Putamen (tissue), 1 donor: ENCODE measurements at regions not wholly inside any gene's neighbourhood (a gene's known extent, or its start where the extent isn't known, plus 50 kb on each side); places are given as distances from the start of the nearest gene placed in this dataset.
"Not testable (repeated sequence)": the region's sequence is repeated elsewhere in the genome, so short reads cannot be mapped to it uniquely, and the experiment has no call there.

Experiments
- DNase-seq: peaks from one replicate; pipeline ENCODE4 v3.0.0-alpha.2; 2016; ENCODE audit warnings: low spot score

DNA sequence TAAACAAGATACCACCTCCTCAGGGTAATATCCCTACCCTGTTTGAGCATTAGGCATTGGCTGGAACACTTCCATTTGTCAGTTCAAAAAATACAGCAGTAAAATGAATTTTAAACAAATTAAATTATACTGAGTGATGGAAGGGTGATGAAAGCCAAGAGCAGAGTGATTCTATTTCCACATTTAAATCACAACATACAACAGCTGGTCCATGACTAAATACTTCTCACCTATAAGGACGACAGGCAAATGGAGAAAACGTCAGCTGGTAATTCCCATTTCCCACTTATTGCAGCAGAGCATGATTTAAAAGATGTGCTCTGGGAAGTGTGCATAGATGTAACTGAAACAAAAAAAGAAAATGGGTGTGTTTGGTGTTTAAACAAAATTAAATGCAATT is 543.6 kb upstream of the DAB2 start:
- DNase-seq, result no peak

DNA sequence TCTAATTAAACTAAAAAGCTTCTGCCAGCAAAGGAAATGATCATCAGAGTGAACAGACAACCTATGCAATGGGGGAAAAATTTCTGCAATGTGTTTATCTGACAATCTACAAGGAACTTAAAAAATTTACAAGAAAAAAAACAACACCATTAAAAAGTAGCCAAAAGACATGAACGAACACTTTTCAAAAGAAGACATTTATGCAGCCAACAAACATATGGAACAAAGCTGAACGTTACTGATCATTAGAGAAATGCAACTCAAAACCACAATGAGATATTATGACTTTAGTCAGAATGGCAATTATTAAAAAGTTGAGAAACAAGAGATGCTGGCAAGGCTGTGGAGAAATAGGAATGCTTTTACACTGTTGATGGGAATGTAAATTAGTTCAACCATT is 530.4 kb upstream of the DAB2 start:
- DNase-seq, result no peak

DNA sequence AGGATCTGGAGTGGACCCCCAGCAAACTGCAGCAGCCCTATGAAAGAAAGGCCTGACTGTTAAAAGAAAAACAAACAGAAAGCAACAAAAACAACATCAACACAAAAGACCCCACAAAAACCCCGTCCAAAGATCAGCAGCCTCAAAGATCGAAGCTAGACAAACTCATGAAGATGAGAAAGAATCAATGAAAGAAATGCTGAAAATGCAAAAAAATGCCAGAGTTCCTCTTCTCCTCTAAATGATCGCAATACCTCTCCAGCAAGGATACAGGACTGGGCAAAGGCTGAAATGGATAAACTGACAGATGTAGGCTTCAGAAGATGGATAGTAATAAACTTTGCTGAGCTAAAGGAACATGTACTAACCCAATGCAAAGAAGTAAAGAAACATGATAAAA is 526.3 kb upstream of the DAB2 start:
- no peak for DNase-seq

DNA sequence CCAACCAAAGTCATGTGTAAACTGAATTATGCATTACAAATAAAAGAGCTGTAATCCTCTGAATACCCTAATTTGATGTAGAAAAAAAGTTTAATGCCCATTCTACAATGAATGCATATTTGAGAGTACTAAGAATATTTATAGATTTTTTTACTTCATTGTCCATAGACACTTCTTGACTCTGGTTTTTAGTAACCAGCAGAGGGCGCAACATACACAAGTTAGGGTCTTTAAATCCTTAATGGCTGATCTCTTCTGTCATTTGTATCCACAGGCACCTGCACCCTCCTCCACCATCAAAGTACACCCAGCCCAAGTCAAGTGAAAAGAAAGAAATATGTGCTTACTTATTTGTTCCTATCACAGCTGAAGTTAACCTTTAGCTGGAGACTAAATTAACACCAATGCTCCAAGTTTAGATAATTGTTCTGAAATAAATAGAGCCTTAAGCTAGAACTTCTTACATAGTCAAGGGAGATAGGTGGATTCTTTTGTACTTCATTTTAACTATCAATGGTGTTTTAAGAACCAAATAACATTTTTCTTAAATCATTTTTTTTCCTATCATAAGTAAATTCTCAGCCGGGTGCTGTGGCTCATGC is 524.2 kb upstream of the DAB2 start:
- peak; percentile 43 for DNase-seq

DNA sequence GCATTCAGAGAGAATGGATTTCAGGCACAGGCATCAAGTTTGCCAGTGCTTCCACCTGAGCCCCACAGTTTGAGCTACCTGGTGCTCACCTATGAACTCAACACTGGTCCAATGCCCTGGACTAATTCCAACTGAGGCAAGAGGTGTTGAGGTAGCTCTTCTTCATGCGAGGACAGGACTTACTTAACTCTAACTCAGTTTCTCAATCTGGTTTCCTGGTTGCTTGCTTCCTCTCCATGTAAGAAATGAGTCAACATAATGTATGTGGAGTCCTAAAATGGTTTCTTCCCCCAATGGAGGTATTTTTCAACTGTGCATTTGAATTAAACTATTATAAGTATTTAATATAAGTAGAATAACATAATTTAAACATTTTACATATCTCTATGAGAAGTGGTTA is 523.6 kb upstream of the DAB2 start:
- no peak for DNase-seq

DNA sequence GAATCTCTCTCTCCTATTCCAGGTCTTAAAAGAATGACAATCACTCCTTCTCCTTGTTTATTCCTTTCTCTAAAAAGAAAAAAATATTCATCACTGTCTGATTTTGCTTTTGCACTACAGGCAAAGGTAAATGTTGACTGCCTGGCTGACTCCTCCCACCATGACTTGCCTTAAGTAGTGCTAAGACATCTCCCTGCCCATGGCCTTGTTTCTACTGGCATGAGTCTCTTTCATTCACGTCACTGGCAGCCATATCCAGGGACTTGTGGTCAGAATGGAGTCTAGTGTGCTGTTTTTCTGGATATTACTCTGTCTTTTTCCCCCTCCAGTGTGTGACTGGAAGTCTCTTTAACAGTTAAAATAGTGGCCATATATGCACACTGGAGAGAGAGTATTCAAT is 522.9 kb upstream of the DAB2 start:
- no peak for DNase-seq

DNA sequence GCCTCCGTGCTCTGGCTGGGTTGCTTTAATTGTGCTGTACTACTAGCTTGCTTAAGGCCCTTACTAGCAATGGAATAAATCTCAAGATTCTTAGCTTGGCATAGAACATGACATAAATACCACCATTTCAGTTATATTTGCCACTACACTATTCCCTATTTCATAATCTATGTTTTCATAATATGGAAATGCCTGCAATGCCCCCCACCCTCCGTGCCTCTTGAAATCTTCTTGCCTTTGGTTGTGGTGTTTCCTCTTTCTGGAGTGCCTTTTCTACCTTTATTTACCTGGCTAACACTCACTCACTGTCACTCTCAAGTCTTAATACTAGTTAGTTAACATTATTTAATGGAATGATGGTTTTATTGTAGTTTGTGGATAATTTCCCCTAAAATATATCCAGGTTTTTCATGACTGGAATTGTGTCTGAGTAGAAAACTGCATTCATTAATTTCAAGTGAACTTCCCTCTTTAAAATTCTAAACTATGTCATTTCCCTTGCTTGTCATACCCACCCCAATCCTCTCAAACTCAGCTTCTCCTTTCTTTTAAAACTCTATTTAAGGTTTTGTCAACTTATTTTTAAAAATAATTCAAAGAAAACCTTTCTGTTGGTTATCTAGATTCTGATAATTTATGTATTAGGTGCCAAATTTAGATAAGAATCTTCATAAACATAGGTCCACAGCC is 521.7 kb upstream of the DAB2 start:
- DNase-seq, result no peak

DNA sequence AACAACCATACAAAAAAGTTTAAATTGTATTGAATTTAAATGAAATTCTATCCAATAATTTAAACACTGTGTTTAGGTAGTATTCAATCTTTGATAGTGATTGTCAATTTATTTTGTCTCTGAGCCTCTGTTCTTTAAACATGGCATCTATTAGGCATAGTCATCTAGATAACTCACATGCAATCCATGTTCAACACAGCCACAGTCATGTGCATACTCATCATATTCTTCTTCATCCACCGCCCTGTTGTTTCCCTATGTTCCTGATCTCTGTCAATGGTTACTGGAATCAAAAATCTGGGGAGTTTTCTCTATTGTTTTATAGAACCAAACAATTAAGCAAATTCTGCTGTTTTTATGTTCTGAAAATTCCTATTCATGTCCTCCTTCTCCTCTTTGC is 521.1 kb upstream of the DAB2 start:
- DNase-seq, result no peak

DNA sequence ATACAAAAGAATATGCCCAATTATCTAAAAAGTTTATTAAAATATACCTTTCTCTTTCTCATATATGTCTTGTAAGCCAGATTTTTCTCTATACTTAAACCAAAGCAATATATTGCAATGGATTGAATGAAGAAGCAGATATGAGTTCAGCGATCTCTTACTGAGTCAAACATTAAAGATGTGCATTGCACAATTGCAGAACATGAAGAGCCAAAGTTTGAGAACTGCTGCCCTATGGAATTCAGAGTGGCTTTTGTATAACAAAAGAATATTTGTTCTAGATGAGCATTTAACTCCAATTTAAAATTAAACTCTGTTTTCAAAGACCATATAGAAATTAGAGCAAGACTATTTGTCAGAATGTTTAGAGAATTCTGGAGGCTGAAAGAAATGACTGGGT is 519.0 kb upstream of the DAB2 start:
- no peak for DNase-seq

DNA sequence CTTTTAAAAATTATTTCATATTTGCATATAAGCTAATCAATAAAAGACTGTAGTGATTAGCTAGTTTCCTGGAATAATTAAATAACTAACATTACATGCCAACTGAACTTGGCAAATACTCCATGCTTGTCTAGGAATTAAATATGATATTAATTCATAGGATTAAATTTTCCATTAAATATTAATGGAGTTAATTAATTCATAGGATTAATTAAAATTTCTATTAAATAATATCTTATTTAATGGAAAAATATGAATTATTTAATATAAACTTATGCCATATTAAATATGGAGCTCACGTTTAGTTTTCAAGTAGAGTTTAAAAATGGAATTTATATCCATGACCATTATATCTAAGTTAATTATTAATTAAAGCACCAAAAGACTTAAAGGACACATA is 517.8 kb upstream of the DAB2 start:
- DNase-seq, result no peak

DNA sequence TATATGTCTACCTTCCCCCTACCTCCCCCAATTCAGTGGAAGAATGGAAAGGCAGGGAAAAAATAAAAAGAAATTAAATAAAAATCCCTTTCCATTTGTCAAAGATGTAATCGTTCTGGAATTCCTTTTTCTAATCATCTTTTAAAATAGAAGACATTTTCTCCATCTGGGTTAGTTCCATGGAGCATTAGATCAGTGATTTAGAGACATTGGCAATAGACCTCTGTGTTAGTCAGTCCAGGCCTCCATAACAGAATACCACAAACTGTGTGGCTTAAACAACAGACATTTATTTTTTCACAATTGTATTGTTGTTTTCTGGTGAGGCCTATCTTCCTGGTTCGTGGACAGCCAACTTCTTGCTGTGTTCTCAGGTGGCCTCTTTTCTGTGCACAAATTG is 516.6 kb upstream of the DAB2 start:
- no peak for DNase-seq

DNA sequence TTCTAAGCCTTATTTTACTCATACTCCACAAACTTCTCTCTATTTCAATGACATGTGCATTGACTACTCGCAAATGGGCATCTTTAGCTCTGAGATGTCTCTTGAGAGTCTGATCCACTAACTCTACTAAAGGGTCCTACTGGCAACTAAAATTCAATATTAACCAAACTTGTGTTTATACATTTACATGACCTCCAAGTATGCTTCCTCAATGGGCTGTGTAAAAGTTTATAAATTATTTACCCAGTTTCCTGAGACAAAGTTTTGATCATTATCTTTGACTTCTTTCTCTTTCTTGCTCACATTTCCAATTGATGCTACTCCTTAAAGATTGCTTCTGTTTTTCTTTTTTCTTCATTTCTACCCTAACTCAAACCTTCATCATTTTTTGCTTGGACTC is 510.1 kb upstream of the DAB2 start:
- no peak for DNase-seq

DNA sequence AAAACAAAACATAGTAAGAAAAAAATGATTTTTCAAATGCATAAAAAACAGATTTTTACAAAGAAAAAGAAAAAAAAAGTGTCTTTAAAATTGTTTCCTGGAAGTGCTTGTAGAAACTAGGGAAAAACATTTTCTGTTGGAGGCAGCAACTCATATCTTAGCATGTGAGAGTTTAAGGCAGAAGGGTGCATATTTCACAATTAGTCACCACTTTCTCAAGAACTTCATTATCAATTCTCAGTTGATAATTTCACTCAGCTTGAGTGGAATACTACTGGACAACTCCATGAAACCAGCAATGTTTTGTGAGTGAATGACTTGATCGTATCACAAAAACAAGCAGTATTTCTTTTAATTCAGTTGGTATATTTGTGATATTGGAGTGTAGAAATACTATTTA is 508.3 kb upstream of the DAB2 start:
- no peak for DNase-seq

DNA sequence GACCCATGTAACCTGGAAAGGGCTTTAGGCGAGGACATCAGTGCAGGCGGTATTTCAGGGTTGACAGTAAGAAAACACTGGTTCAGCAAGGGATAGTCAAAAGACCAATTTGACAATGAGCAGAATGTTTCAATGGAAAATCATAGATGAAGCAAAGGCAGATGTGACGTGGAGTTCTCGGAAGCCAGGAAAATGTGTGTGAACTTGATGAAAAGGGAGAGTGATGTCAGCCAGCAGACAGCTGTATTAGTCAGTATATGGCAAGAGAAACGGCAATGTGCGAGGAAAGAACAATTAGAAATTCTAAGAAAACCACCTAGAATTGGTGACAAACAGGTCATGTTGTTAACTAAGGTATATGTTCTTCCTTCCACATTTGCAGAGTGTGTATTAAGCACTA is 503.9 kb upstream of the DAB2 start:
- no peak for DNase-seq

DNA sequence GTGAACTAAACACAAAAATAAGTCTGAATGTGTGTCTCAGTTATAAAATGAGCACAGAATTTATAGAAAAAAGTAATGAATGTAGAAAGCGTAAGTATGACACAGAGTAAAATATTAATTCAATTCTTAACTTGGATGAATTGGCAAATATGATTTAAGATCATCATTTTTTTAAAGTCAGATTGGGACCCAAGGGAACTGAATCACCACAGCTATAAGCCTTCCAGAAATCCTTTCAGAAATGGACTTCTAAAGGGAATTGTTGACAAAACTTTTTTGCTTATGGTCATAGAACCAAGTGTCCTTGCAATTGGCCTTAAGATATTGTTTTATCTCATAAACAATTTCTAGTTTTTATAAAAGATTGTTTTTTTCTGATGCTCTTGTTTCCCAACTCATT is 495.1 kb upstream of the DAB2 start:
- no peak for DNase-seq

DNA sequence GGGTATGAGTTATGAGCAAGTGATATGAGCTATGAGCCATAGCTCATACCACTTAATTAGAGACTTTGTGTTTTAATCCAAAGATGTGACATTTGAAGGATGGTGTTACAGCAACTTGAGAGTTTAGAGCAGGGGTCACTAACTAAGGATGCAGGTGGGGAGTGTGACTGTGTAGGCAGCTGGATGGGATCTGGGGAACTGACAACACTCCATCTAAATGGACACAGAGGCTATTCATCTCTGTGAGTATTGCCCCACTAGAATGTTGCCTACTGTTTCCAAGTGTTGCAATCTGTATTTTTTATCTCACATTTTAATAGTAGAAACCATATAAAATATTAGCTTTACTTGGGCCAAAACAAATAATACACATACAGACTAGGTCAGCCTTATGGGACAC is 488.1 kb upstream of the DAB2 start:
- no peak for DNase-seq

DNA sequence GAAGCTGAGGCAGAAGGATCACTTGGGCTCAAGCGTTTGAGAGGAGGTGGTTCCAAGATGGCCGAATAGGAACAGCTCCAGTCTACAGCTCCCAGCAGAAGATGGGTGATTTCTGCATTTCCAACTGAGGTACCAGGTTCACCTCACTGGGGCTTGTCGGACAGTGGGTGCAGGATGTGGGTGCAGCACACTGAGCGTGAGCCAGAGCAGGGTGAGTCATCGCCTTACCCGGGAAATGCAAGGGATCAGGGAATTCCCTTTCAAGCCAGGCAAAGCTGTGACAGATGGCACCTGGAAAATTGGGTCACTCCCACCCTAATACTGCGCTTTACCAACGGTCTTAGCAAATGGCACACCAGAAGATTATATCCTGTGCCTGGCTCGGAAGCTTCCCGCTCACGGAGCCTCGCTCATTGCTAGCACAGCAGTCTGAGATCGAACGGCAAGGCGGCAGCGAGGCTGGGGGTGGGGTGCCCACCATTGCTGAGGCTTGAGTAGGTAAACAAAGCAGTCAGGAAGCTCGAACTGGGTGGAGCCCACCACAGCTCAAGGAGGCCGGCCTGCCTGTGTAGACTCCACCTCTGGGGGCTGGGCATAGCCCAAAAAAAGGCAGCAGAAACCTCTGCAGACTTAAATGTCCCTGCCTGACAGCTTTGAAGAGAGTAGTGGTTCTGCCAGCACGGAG is 482.6 kb upstream of the DAB2 start:
- DNase-seq, result not testable (repeated sequence)

DNA sequence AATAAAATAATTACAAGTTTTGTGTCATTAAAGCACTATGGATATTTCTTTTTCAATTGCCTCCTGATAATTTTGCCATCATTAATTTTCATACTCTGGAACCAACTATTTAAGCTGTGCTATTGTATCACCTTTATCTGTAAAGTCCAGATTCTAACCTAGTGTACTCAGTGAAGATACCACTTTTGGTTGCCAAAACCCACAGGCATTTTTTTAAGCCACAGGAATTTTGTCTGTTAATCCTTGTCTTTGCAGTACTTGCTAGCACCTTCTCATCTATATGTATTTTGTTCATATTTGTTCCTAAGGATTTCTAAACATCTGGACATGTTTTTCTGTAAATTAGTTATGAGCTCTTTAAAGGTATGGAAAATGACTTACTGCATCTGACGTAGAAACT is 481.4 kb upstream of the DAB2 start:
- DNase-seq, result no peak

DNA sequence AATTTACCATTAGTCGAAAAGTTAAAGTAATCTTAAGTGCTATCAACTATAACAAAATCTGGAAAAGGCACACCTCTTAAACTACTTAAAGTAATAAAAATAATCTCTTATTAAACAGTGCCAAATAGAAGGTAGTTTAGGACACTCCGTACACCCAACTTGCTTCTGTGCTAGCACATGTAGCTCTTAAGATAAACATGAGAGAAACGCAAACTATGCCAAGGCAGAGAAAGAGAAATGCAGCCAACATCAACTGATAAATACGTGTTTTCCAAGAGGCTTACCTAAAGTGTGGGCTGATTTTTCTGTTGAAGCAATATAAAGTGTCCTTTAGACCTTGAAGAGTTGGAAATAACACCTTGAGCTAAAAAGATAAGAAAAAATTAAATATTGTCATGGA is 480.6 kb upstream of the DAB2 start:
- no peak for DNase-seq

DNA sequence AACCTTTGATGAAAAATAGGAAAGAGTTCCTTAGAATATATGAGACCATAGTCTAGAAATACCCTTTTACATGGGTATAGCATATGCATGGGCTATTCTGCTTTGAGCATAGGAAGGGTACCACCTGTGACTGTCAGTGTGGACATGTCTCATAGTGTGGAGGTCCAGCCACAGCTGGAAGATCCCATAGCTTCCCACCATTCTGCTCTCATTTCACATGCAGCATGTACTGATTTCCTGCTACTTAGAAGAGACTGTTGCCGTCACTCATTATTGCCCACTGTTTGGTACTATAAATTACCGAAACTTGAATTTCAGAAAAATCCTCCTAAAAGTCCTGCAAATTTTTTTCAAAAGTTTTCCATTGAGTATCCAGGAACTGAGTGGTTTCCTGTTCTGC is 477.8 kb upstream of the DAB2 start:
- no peak for DNase-seq

DNA sequence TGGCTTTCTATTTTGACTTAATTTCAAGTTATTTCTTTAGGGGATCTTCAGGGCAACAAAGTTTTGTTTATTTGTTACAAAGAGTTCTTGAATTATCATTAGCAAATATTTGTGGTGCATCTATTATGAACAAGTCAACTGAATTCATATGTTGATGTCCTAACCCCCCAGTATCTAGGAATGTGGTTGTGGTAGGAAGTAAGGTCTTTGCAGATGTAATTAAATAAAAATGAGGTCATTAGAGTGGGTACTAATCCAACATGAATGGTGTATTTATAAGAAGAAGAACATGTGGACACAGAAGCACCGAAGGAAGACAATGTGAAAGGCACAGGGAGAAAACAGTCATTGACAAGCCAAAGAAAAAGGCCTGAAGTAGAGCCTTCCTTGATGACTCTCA is 474.0 kb upstream of the DAB2 start:
- DNase-seq, result no peak

DNA sequence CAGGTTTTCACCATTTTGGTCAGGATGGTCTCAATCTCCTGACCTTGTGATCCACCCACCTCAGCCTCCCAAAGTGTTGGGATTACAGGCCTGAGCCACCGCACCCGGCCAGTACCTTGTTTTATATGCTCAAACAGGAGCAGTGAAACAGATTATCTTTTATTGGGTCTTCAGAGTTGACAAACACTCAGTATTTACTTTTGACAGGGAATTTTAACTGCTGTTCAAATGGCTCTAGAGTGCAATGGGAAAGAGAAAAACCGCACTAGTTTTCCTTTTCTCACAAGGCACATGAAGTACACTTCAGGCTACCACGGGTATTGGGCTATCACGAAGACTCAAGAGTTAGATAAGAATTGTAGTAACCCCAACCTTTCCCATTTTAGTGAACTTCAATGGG is 471.9 kb upstream of the DAB2 start:
- no peak for DNase-seq

DNA sequence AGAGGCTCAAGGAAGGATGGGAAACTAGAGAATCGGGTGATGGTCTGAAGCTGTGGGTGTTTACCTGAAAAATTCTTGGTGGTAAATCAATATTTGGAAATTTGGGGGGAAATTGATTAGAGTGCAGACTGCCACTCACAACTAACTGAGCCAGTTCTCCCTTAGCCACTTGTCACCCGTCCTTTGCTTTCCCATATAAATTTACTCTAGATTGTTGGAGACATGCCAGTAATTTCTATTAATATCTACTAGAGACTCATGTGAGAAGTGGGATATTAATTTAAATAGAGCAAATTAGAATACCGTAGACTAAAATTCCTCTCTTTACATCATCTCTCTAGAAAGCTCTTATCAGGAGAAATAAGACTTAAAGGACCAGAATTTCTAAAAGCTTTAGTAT is 471.3 kb upstream of the DAB2 start:
- no peak for DNase-seq

DNA sequence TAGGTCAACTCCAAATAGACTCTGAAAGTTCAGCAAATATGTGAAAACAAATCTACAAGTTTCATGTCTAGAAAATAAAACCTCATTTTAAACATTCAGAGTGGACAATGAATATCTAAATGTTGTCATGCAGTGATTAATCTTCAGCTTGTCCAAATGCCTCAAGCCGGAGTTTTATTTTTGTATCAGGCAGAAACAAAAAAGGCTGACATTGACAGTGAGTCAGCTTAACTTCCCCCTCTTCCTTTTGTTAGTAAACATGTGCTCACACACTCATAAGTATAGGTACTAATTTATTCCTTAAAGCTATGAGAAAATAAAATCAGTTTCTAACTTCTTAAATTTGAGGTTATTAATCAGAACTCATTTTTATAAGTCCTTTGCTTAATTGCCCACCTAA is 467.9 kb upstream of the DAB2 start:
- no peak for DNase-seq
